GM12878 (cell line): ENCODE measurements at regions not wholly inside any gene's neighbourhood (a gene's known extent, or its start where the extent isn't known, plus 50 kb on each side); places are given as distances from the start of the nearest gene placed in this dataset.

Experiments
- DPF2 ChIP-seq: fragments of 450-650 bp; IDR thresholded peaks from 2 replicates; pipeline ENCODE4 v1.6.1; 2017; ENCODE audit warnings: mild to moderate bottlenecking
- NFIC ChIP-seq: IDR thresholded peaks from 2 replicates; pipeline ENCODE4 v1.6.1; 2012; ENCODE audit warnings: low read depth, mild to moderate bottlenecking, inconsistent platforms, low read length, moderate library complexity
- NR2C2 ChIP-seq: IDR thresholded peaks from 2 replicates; pipeline ENCODE4 v1.6.1; 2011; ENCODE audit warnings: borderline replicate concordance, low read depth; ENCODE audit not compliant: control insufficient read depth, insufficient read length
- POLR2A ChIP-seq: IDR thresholded peaks from 2 replicates; pipeline ENCODE4 v1.6.1; 2011; ENCODE audit warnings: low read depth, mild to moderate bottlenecking, low read length
- POLR2AphosphoS5 ChIP-seq: IDR thresholded peaks from 2 replicates; pipeline ENCODE4 v1.6.1; 2011; ENCODE audit warnings: mild to moderate bottlenecking, low read length, inconsistent platforms
- SIN3A ChIP-seq: IDR thresholded peaks from 2 replicates; pipeline ENCODE4 v1.6.1; 2012; ENCODE audit warnings: low read depth, low read length, improper control_type of control experiment
- TF ChIP-seq, protein P1 (sequence below), 3 experiments: IDR thresholded peaks in 2 of 3; conservative IDR thresholded peaks in 1 of 3; 2 replicates each; pipeline ENCODE4 v1.5.1; 2011; ENCODE audit warnings: low read depth in 3 of 3, low read length in 3 of 3, mild to moderate bottlenecking in 3 of 3, control low read depth in 2 of 3, moderate library complexity in 2 of 3, inconsistent platforms in 1 of 3, mixed read lengths in 1 of 3; ENCODE audit not compliant: control insufficient read depth in 2 of 3, insufficient read depth in 1 of 3; ENCODE audit errors: extremely low read depth in 1 of 3
- TF ChIP-seq, protein P2 (sequence below): fragments of 450-650 bp; IDR thresholded peaks from 2 replicates; pipeline ENCODE4 v1.6.1; 2017; ENCODE audit warnings: low read depth, mild to moderate bottlenecking, moderate library complexity

DNA sequence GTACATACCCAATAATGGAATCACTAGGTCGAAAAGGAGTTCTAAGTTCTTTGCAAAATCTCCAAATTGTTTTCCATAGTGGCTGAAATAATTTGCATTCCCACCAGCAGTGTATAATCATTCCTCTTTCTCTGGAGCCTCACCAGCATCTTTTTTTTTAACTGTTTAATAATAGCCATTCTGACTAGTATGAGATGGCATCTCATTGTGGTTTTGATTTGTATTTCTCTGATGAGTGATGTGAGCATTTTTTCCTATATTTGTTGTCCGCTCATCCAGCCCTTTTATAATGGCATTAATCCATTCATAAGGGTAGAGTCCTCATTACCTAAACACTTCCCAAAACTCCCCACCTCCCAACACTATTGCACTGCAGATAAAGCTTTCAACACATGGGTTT is 278.3 kb downstream of the SEC23A start:
- TF ChIP-seq POLR2AphosphoS5 (no peak), DPF2 (no peak), NFIC (no peak), POLR2A (no peak), NR2C2 (no peak), SIN3A (no peak)
- TF ChIP-seq, protein P1, sequence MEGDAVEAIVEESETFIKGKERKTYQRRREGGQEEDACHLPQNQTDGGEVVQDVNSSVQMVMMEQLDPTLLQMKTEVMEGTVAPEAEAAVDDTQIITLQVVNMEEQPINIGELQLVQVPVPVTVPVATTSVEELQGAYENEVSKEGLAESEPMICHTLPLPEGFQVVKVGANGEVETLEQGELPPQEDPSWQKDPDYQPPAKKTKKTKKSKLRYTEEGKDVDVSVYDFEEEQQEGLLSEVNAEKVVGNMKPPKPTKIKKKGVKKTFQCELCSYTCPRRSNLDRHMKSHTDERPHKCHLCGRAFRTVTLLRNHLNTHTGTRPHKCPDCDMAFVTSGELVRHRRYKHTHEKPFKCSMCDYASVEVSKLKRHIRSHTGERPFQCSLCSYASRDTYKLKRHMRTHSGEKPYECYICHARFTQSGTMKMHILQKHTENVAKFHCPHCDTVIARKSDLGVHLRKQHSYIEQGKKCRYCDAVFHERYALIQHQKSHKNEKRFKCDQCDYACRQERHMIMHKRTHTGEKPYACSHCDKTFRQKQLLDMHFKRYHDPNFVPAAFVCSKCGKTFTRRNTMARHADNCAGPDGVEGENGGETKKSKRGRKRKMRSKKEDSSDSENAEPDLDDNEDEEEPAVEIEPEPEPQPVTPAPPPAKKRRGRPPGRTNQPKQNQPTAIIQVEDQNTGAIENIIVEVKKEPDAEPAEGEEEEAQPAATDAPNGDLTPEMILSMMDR (IDR thresholded peaks at IDR 0.05 in 2 of 3, conservative IDR thresholded peaks at IDR 0.05 in 1 of 3; ENCODE audit: control insufficient read depth in 2 of 3, extremely low read depth in 1 of 3, insufficient read depth in 1 of 3, low read depth in 3 of 3, low read length in 3 of 3), result no peak
- TF ChIP-seq, protein P2, sequence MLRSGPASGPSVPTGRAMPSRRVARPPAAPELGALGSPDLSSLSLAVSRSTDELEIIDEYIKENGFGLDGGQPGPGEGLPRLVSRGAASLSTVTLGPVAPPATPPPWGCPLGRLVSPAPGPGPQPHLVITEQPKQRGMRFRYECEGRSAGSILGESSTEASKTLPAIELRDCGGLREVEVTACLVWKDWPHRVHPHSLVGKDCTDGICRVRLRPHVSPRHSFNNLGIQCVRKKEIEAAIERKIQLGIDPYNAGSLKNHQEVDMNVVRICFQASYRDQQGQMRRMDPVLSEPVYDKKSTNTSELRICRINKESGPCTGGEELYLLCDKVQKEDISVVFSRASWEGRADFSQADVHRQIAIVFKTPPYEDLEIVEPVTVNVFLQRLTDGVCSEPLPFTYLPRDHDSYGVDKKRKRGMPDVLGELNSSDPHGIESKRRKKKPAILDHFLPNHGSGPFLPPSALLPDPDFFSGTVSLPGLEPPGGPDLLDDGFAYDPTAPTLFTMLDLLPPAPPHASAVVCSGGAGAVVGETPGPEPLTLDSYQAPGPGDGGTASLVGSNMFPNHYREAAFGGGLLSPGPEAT, result no peak
